Calu3 (cell line): ENCODE measurements at regions not wholly inside any gene's neighbourhood (a gene's known extent, or its start where the extent isn't known, plus 50 kb on each side); places are given as distances from the start of the nearest gene placed in this dataset.
"Not testable (repeated sequence)": the region's sequence is repeated elsewhere in the genome, so short reads cannot be mapped to it uniquely, and the experiment has no call there.

Experiments used
- BruUV-seq: library from RNA; stranded (reverse); fragments of 400-500 nt; replicated peaks from 2 replicates; lab custom pipeline; 2021; lab: Mats Ljungman, UMichigan
- CTCF ChIA-PET: fragments of 300-600 bp; sonication (Branson Sonifier 250); formaldehyde crosslinking; loops from one replicate; lab custom pipeline; 2022; ENCODE audit warnings: antibody characterized with exemption; lab: Charles Lee
- DNase-seq: peaks from one replicate; pipeline ENCODE4 v3.0.0; 2022
- H3K27ac Mint-ChIP-seq: one replicate; pipeline ENCODE4 v1.8.0; 2022; ENCODE audit warnings: mixed read lengths; ENCODE audit not compliant: unreplicated experiment
- H3K27me3 Mint-ChIP-seq: one replicate; pipeline ENCODE4 v1.8.0; 2022; ENCODE audit warnings: mixed read lengths; ENCODE audit not compliant: unreplicated experiment
- H3K36me3 Mint-ChIP-seq: one replicate; pipeline ENCODE4 v1.8.0; 2022; ENCODE audit warnings: mild to moderate bottlenecking, moderate library complexity, mixed read lengths; ENCODE audit not compliant: insufficient read depth, unreplicated experiment
- H3K4me1 Mint-ChIP-seq: one replicate; pipeline ENCODE4 v1.8.0; 2022; ENCODE audit warnings: mild to moderate bottlenecking, low read depth, mixed read lengths; ENCODE audit not compliant: unreplicated experiment
- H3K4me3 Mint-ChIP-seq: one replicate; pipeline ENCODE4 v1.8.0; 2022; ENCODE audit warnings: mild to moderate bottlenecking, low read depth, moderate library complexity, mixed read lengths; ENCODE audit not compliant: unreplicated experiment
- H3K9me3 Mint-ChIP-seq: one replicate; pipeline ENCODE4 v1.8.0; 2022; ENCODE audit warnings: low read depth, mixed read lengths; ENCODE audit not compliant: unreplicated experiment
- CTCF ChIP-seq: fragments of 200-600 bp; IDR thresholded peaks from one replicate; pipeline ENCODE4 v1.8.0; 2022; ENCODE audit warnings: antibody characterized with exemption; ENCODE audit not compliant: unreplicated experiment
- intact Hi-C: fragments of 100-400 bp; cut with micrococcal nuclease; formaldehyde crosslinking; loops from one replicate; pipeline ENCODE4 v1.10.0; 2022; ENCODE audit not compliant: unreplicated experiment

GRCh38 chrX:65879977-65880799, 159.7 kb downstream of the VSIG4 start:
- TF ChIP-seq CTCF: no peak
- H3K27me3 Mint-ChIP-seq: no peaks in the 10 kb centered on the region
- H3K4me3 Mint-ChIP-seq: no peak overlapping the region
- no peaks in the 10 kb centered on the region for H3K36me3 Mint-ChIP-seq
- BruUV-seq: no TSS peak
- H3K27ac Mint-ChIP-seq: no peak overlapping the region
- CTCF ChIA-PET: no interaction called here
- intact Hi-C loops: no loop called here
- no peaks in the 10 kb centered on the region for H3K4me1 Mint-ChIP-seq
- no peak for DNase-seq
- peaks cover 2% of the 10 kb centered on the region for H3K9me3 Mint-ChIP-seq

GRCh38 chrX:65878456-65878855, 161.4 kb downstream of the VSIG4 start:
- TF ChIP-seq CTCF: no peak
- CTCF ChIA-PET: no interaction called here
- DNase-seq: no peak
- intact Hi-C loops: no loop called here
- peaks cover 2% of the 10 kb centered on the region for H3K9me3 Mint-ChIP-seq
- BruUV-seq: no TSS peak
- no peaks in the 10 kb centered on the region for H3K27me3 Mint-ChIP-seq
- no peak overlapping the region for H3K27ac Mint-ChIP-seq
- H3K36me3 Mint-ChIP-seq: no peaks in the 10 kb centered on the region
- H3K4me3 Mint-ChIP-seq: no peak overlapping the region
- no peaks in the 10 kb centered on the region for H3K4me1 Mint-ChIP-seq

- Mint-ChIP-seq H3K4me3 (no peak overlapping the region), H3K27ac (no peak overlapping the region), H3K36me3 (no peaks in the 10 kb centered on the region), H3K27me3 (no peaks in the 10 kb centered on the region), H3K9me3 (peaks cover 2% of the 10 kb centered on the region), H3K4me1 (peaks cover 3% of the 10 kb centered on the region)
- BruUV-seq: no TSS peak
- intact Hi-C loops: no loop called here
- CTCF ChIA-PET: no interaction called here
- DNase-seq: no peak
- TF ChIP-seq CTCF: no peak
Measured at GRCh38 chrX:65877953-65878352, 161.9 kb downstream of the VSIG4 start.

- H3K27me3 Mint-ChIP-seq, intact Hi-C loops, H3K27ac Mint-ChIP-seq, H3K9me3 Mint-ChIP-seq, BruUV-seq, CTCF ChIA-PET, DNase-seq, H3K36me3 Mint-ChIP-seq, H3K4me3 Mint-ChIP-seq: not testable (repeated sequence)
- peaks cover 17% of the 10 kb centered on the region for H3K4me1 Mint-ChIP-seq
Measured at GRCh38 chrX:65875614-65876013, 164.3 kb downstream of the VSIG4 start.

GRCh38 chrX:65874765-65875164, 165.1 kb downstream of the VSIG4 start:
- BruUV-seq: no TSS peak
- no peak for TF ChIP-seq CTCF
- peaks cover 2% of the 10 kb centered on the region for H3K9me3 Mint-ChIP-seq
- H3K36me3 Mint-ChIP-seq: no peaks in the 10 kb centered on the region
- DNase-seq: no peak
- peaks cover 17% of the 10 kb centered on the region for H3K4me1 Mint-ChIP-seq
- H3K27ac Mint-ChIP-seq: no peak overlapping the region
- CTCF ChIA-PET: no interaction called here
- no peak overlapping the region for H3K4me3 Mint-ChIP-seq
- H3K27me3 Mint-ChIP-seq: no peaks in the 10 kb centered on the region
- intact Hi-C loops: loop anchor here (5.0 kb wide), 1 partner anchor 127 kb away; no protein-coding TSS in a partner anchor
